Activated naive CD4-positive, alpha-beta T cell treated with anti-CD3 and anti-CD28 coated beads, Interleukin-2, amount 50 U/mL, for 16 hours (primary cell): ENCODE measurements at regions not wholly inside any gene's neighbourhood (a gene's known extent, or its start where the extent isn't known, plus 50 kb on each side); places are given as distances from the start of the nearest gene placed in this dataset.

Source experiments
- DNase-seq: peaks from one replicate; pipeline ENCODE4 v3.0.0-alpha.2; 2020

- no peak for DNase-seq
These were observed 477.7 kb downstream of the IGSF11 start for GRCh38 chr3:118556983-118557382.

GRCh38 chr3:118557513-118557912 lies 477.1 kb downstream of the IGSF11 start:
- no peak for DNase-seq

- DNase-seq, result no peak
These were observed 475.4 kb downstream of the IGSF11 start for GRCh38 chr3:118559286-118559685.

GRCh38 chr3:118564800-118565199 lies 469.8 kb downstream of the IGSF11 start:
- no peak for DNase-seq

GRCh38 chr3:118573912-118574311 lies 460.7 kb downstream of the IGSF11 start:
- no peak for DNase-seq

GRCh38 chr3:118577055-118577777 lies 457.4 kb downstream of the IGSF11 start:
- no peak for DNase-seq

- DNase-seq, result no peak
These were observed 456.1 kb downstream of the IGSF11 start for GRCh38 chr3:118578559-118578958.

- no peak for DNase-seq
These were observed 447.5 kb downstream of the IGSF11 start for GRCh38 chr3:118587037-118587741.

- DNase-seq, result no peak
These were observed 446.8 kb downstream of the IGSF11 start for GRCh38 chr3:118587847-118588246.

GRCh38 chr3:118593277-118593670 lies 441.4 kb downstream of the IGSF11 start:
- no peak for DNase-seq

- no peak for DNase-seq
These were observed 437.5 kb downstream of the IGSF11 start for GRCh38 chr3:118597184-118597583.

- no peak for DNase-seq
These were observed 426.5 kb downstream of the IGSF11 start for GRCh38 chr3:118607915-118608820.

GRCh38 chr3:118618247-118619040 lies 416.2 kb downstream of the IGSF11 start:
- DNase-seq, result no peak

GRCh38 chr3:118626453-118626852 lies 408.2 kb downstream of the IGSF11 start:
- DNase-seq, result no peak

- DNase-seq, result no peak
These were observed 405.8 kb downstream of the IGSF11 start for GRCh38 chr3:118628704-118629341.

GRCh38 chr3:118629821-118630220 lies 404.8 kb downstream of the IGSF11 start:
- DNase-seq, result no peak

- DNase-seq, result no peak
These were observed 398.9 kb downstream of the IGSF11 start for GRCh38 chr3:118635711-118636110.

GRCh38 chr3:118636841-118637240 lies 397.8 kb downstream of the IGSF11 start:
- DNase-seq, result no peak

- DNase-seq, result no peak
These were observed 396.8 kb downstream of the IGSF11 start for GRCh38 chr3:118637846-118638245.

- DNase-seq, result no peak
These were observed 393.0 kb downstream of the IGSF11 start for GRCh38 chr3:118641608-118642007.

- DNase-seq, result no peak
These were observed 363.5 kb downstream of the IGSF11 start for GRCh38 chr3:118671192-118671591.

GRCh38 chr3:118675305-118675704 lies 359.3 kb downstream of the IGSF11 start:
- no peak for DNase-seq
